Caco-2 (cell line): ENCODE measurements at regions not wholly inside any gene's neighbourhood (a gene's known extent, or its start where the extent isn't known, plus 50 kb on each side); places are given as distances from the start of the nearest gene placed in this dataset.

Experiments
- BruUV-seq: library from RNA; stranded (reverse); fragments of 400-500 nt; replicated peaks from 2 replicates; lab custom pipeline; 2021; lab: Mats Ljungman, UMichigan
- CTCF ChIA-PET: fragments of 300-600 bp; sonication (Branson Sonifier 250); formaldehyde crosslinking; loops from one replicate; lab custom pipeline; 2022; ENCODE audit warnings: antibody characterized with exemption; lab: Charles Lee
- POLR2A ChIA-PET: fragments of 300-600 bp; sonication (Branson Sonifier 250); formaldehyde crosslinking; loops from one replicate; lab custom pipeline; 2022; ENCODE audit warnings: antibody characterized with exemption; lab: Charles Lee
- DNase-seq, 2 experiments: peaks; one replicate each; pipeline versions ENCODE4 v3.0.0 to v3.0.0-alpha.2; 2020 to 2022
- H3K27me3 ChIP-seq: replicated peaks from 2 replicates; pipeline ENCODE4 v1.6.0; 2011; ENCODE audit warnings: low read length; ENCODE audit not compliant: control insufficient read depth, insufficient read depth
- H3K36me3 ChIP-seq: 2 replicates; pipeline ENCODE4 v1.5.1; 2011; ENCODE audit warnings: low read length; ENCODE audit not compliant: control insufficient read depth, insufficient read depth
- H3K4me1 ChIP-seq: fragments of 250-450 bp; sonication (Bioruptor Pico); 2 replicates; pipeline ENCODE4 v1.5.1; 2020; ENCODE audit warnings: mild to moderate bottlenecking
- H3K4me3 ChIP-seq: 2 replicates; pipeline ENCODE4 v1.5.1; 2011; ENCODE audit warnings: low read depth, mild to moderate bottlenecking, control low read depth, low read length
- H3K9me3 ChIP-seq: fragments of 250-450 bp; sonication (Bioruptor Pico); 2 replicates; pipeline ENCODE4 v1.5.1; 2020; ENCODE audit warnings: mild to moderate bottlenecking, moderate library complexity
- H3K27ac Mint-ChIP-seq: one replicate; pipeline ENCODE4 v1.8.0; 2022; ENCODE audit warnings: mixed read lengths; ENCODE audit not compliant: unreplicated experiment
- H3K27me3 Mint-ChIP-seq: one replicate; pipeline ENCODE4 v1.8.0; 2022; ENCODE audit warnings: mixed read lengths; ENCODE audit not compliant: insufficient read depth, unreplicated experiment
- H3K36me3 Mint-ChIP-seq: one replicate; pipeline ENCODE4 v1.8.0; 2022; ENCODE audit warnings: mild to moderate bottlenecking, mixed read lengths; ENCODE audit not compliant: insufficient read depth, unreplicated experiment
- H3K4me1 Mint-ChIP-seq: one replicate; pipeline ENCODE4 v1.8.0; 2022; ENCODE audit warnings: low read depth, mixed read lengths; ENCODE audit not compliant: unreplicated experiment
- H3K4me3 Mint-ChIP-seq: one replicate; pipeline ENCODE4 v1.8.0; 2022; ENCODE audit warnings: mild to moderate bottlenecking, moderate library complexity, mixed read lengths; ENCODE audit not compliant: unreplicated experiment
- H3K9me3 Mint-ChIP-seq: one replicate; pipeline ENCODE4 v1.8.0; 2022; ENCODE audit warnings: mixed read lengths; ENCODE audit not compliant: unreplicated experiment
- CTCF ChIP-seq, 2 experiments: fragments of 200-600 bp in 1 of 2; IDR thresholded peaks; 1 replicate in 1 of 2; 2 replicates in 1 of 2; pipeline versions ENCODE4 v1.5.1 to v1.8.0; 2011 to 2022; ENCODE audit warnings: antibody characterized with exemption in 1 of 2, control low read depth in 1 of 2, inconsistent platforms in 1 of 2, low read depth in 1 of 2, low read length in 1 of 2, mild to moderate bottlenecking in 1 of 2, moderate library complexity in 1 of 2; ENCODE audit not compliant: insufficient read depth in 1 of 2, severe bottlenecking in 1 of 2, unreplicated experiment in 1 of 2
- intact Hi-C: fragments of 100-400 bp; cut with micrococcal nuclease; formaldehyde crosslinking; loops from one replicate; pipeline ENCODE4 v1.10.0; 2022; ENCODE audit not compliant: unreplicated experiment

GRCh38 chr2:149645391-149645790, 57.8 kb upstream of the MMADHC start:
- H3K27me3 Mint-ChIP-seq: no peaks in the 10 kb centered on the region
- no peaks in the 10 kb centered on the region for H3K27me3 ChIP-seq
- POLR2A ChIA-PET: no interaction called here
- H3K36me3 Mint-ChIP-seq: no peaks in the 10 kb centered on the region
- H3K9me3 Mint-ChIP-seq: peaks cover 20% of the 10 kb centered on the region
- CTCF ChIA-PET: no interaction called here
- no peak for DNase-seq
- TF ChIP-seq CTCF (IDR thresholded peaks at IDR 0.05; ENCODE audit: insufficient read depth in 1 of 2, low read depth in 1 of 2, low read length in 1 of 2, severe bottlenecking in 1 of 2, unreplicated experiment in 1 of 2): no peak
- no peaks in the 10 kb centered on the region for H3K36me3 ChIP-seq
- H3K27ac Mint-ChIP-seq: no peak overlapping the region
- intact Hi-C loops: no loop called here
- H3K4me3 Mint-ChIP-seq: no peak overlapping the region
- no peak overlapping the region for H3K4me3 ChIP-seq
- peaks cover 16% of the 10 kb centered on the region for H3K4me1 ChIP-seq
- peaks cover 11% of the 10 kb centered on the region; the same call in 1 of the 2 replicates for H3K9me3 ChIP-seq
- BruUV-seq: no TSS peak
- peaks cover 11% of the 10 kb centered on the region for H3K4me1 Mint-ChIP-seq
